ENCODE measurements at regions not wholly inside any gene's neighbourhood (a gene's known extent, or its start where the extent isn't known, plus 50 kb on each side); places are given as distances from the start of the nearest gene placed in this dataset.

DNA sequence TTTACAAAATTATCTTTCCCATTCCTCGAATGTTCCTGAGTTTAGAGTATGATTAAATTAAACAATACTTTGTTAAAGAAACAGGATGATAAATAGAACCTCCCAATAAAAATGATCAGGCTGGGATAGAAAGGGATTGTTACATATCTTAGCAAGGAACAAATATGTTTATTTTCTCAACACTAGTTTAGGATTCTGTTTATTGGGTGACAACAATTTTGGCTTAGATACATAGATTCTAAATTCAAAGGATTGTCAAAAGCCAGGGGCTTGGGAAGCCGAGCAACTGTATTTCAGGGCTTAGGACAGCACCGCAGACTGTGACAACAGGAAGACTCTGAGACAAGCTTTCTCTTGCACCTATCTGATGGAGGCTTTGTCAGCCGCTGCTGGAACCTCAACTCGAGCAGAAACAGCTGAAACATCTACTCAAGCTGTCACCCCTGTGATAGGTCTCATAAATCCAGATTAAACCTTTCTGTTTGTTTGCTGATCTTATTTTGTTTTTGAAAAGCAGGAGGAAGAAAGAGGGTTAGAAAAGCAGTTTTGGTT, 562.8 kb upstream of the ZFHX3 start:
- DNase-seq (no peak), ATAC-seq (ENCODE audit: poor library complexity) (no peak)
- intact Hi-C loops (cut with DNase I), result no loop called here

DNA sequence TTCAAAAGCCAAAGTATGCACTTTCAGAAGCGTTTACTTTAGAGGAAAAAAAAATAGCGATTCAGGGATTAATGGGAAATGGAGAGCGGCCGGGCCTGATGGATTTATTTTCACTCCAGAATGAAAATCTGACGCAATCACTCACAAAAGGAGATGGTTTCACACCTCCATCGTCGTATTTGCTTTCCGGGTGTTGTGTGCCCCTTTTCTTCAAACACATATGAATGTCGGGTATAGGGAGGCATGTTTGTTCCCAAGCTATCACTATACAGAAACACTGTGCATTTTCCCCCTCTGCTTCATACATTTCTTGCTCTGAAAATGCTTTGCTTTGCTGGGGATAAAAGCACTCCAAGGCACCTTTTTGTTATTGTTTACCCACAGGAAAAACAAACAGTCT, 562.2 kb upstream of the ZFHX3 start:
- intact Hi-C loops (cut with DNase I), result no loop called here
- ATAC-seq (ENCODE audit: poor library complexity) (no peak), DNase-seq (no peak)

DNA sequence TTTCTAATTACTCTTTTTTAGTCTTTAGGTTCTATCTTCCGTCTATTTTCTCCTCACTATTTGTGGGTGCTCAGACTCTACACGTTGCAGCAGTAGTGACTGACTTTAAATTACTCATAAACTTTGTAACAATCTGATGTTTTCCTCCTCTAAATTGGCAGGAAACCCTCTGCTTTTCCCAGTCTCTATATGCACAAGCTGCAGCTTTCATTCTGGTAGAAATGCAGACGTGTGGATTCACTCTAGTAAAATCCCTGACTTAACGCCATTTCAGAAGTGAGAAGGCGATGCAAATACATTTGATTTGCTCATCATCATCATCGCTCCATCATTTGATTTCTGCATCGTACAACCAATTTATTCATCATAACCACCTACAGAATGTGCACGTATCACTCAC, 561.0 kb upstream of the ZFHX3 start:
- ATAC-seq (ENCODE audit: poor library complexity) (no peak), DNase-seq (no peak)
- intact Hi-C loops (cut with DNase I), result no loop called here

DNA sequence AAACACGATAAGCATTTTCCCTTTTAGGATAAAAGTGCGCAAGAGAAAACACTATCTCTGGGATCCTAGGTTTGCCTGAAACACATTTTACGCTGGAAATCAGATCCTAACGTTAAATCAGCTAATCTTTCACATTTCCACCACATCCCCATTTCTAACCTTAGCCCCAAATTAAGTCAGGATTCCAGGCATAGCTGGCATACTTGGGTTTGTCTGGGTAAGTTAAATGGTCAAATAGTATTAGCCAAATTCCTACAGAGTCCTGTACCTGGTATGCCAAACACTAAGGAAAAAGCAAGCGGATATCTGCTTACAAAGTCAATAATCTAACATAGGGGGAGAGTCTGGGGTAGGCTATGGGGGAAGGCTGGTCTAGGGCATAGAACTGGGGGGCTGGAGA, 557.4 kb upstream of the ZFHX3 start:
- intact Hi-C loops (cut with DNase I), result no loop called here
- ATAC-seq (ENCODE audit: poor library complexity) (no peak), DNase-seq (no peak)

DNA sequence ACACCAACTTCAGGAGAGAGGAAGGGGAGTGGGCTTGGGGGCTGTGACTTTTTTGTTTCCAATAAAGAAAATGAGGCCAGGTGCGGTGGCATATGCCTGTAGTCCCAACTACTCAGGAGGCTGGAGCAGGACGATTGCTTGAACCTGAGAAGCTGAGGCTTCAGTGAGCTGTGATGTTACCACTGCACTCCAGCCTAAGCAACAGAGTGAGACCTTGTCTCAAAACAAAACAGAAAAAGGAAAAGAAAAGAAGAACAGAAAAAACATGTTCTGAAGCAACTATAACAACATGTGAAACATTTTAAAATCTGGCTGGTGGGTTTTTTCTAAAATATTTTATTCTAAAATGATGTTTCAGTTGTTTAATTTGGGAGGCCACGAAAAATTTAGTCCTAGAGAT, 554.0 kb upstream of the ZFHX3 start:
- DNase-seq, result no peak
- intact Hi-C loops (cut with DNase I), result no loop called here
- no peak for ATAC-seq (ENCODE audit: poor library complexity)

DNA sequence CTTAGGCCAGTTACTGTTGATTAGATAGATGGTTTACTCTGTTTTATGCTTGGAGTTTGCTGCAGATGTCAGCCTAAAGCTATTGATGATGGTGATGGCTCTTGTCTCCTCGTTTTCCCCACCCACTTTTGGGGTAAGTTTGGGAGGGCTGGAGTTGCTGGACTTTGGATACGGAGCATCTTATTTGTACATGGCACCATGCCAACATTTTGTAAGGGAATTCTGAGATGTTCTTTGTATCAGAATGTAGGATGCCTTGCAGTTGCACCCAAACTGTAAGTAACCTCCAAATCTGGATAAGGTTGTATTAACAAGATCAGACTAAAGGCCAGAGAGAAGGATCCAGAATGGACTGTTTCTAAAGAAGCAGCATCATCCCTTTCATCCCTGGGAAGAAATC, 551.9 kb upstream of the ZFHX3 start:
- intact Hi-C loops (cut with DNase I), result no loop called here
- ATAC-seq (ENCODE audit: poor library complexity), result no peak
- no peak for DNase-seq

DNA sequence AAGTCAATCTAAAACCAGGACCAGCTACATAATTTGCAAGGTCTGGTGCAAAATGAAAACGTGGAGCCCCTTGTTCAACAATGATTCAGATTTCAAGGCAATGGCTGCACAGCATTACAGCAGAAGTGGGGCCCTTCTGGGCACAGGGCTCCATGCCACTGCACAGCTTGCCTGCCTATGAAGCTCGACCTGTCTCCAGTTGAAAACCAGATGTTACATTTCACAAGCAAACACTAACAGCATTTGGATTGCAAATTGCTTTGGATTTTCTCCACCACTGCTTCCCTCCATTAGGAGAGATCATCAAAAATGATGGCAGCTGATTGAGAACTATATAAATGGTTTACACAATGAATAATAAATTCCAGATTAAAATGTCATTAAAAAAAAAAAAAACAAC, 551.4 kb upstream of the ZFHX3 start:
- intact Hi-C loops (cut with DNase I), result no loop called here
- DNase-seq, result no peak
- ATAC-seq (ENCODE audit: poor library complexity), result no peak

DNA sequence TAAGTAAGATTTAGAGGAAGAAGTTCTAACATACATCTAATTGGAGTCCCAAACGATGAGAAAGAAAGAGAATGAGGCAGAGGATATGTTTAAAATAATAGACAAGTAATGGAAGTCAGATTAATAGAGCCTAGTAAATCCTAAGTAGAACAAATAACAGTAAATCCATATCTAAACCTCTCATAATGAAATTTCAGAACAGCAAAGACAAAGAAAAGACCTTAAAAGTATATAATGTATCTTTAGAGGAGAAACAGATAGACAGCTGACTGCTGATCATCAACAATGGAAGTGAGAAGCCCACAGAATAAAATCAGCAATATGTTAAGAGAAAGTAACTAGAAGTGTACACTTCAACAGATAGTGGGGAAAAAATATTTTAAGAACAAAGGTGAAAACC, 536.2 kb upstream of the ZFHX3 start:
- DNase-seq (no peak), ATAC-seq (ENCODE audit: poor library complexity) (no peak)
- intact Hi-C loops (cut with DNase I), result no loop called here

DNA sequence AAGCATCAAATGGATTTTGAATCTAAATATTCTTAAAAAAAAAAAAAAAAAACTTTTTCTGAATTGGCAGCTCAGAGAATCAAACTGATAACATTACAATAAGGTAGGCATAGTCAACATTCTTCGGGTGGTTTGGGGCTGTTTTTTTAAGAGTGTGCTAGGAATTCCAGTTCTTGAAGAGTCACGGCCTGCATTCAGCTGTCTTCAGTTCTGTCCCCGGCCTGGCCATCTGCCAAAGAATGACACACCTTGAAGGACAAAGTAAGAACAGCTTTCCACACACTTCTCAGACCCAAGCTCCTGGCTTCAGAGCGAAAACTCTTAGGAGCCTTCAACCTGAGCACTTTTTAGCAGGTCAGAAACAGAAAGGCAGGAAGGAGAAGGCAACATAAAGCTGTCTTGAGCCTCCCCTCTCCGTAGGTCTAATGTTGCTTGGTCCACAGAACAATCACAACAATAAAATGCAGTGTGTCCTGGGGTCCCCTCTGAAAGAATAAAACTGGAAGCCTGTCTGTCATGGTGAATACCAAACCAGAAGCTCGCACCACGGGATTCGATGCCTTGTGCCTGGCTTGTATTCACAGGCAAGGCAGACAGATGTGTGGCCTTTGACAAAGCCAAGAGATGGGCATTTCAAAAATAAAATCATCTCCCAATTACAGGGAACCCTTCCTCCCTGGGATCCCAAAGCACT, 524.4 kb upstream of the ZFHX3 start:
- intact Hi-C loops (cut with DNase I), result no loop called here
- ATAC-seq (ENCODE audit: poor library complexity) (peak; percentile 46), DNase-seq (peak; percentile 68)

DNA sequence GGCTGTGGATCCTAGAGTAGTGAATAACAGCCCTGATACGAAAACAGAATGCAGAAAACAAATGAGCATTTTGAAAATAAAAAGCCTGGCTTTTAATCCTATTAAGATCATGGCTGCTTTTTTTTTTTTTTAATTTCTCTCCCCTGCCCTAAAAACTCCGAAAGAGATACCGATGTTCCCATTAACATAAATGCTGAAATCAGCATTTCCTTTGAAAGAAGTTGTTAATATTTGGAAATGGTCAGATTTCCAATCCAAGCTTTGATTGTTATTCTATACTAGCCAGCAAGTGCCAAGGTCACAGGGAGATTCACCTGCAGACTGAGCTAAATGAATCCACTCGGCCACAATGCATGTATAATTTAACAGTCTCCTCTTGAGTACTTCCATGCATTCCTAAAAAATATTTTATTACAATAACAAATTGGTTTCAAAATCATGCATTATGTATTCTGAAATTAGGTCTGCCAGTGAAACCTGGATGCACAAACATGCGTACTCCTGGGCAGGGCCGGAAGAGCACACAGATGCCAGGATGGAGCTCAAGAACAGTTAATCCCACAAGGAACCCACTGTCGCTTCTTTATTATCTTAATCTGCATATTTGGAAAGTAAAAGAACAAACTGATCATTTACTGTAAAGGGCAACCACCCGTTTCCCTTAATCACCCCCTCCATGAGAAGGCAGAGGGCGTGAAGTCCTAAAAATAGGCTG, 521.5 kb upstream of the ZFHX3 start:
- ATAC-seq (ENCODE audit: poor library complexity) (no peak), DNase-seq (no peak)
- intact Hi-C loops (cut with DNase I), result no loop called here

DNA sequence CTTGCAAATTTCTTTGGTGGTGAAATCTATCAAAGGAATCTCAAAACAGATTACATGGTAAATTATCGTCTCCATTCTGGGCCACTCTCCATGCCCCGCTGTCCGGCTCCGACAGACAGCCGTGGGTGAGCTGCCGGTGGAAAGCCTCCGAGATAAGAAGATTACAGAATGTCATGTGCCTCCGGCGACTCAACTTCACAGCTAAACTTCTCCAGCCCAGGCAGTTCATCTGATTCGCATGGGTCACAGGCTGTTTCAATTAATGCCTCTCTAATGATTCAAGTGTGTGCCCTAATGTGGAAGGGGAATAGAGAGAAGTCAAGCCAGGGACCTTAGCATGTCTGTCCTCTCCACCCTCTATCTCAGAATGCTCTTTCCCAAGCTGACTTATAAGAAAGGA, 520.8 kb upstream of the ZFHX3 start:
- intact Hi-C loops (cut with DNase I), result no loop called here
- no peak for DNase-seq
- no peak for ATAC-seq (ENCODE audit: poor library complexity)

DNA sequence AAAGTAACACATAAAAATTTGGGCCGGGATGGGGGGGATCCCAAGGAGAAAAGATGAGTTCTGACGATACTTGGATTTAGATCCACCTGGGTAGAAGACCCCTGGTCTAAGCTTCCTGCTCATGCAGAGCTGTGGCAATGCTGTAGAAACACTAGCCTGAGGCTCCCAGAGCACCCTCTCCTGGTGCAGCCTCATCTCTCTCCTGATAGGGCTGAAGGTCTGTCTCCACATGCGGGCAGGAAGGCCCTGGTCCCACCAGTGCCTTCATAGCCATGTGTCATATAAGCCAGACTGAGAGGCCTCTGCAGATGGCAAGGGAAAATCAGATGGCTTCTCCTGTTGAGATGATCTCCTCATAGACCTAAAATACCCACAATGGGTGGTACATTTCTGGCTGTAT, 518.0 kb upstream of the ZFHX3 start:
- DNase-seq (no peak), ATAC-seq (ENCODE audit: poor library complexity) (no peak)
- intact Hi-C loops (cut with DNase I), result no loop called here

DNA sequence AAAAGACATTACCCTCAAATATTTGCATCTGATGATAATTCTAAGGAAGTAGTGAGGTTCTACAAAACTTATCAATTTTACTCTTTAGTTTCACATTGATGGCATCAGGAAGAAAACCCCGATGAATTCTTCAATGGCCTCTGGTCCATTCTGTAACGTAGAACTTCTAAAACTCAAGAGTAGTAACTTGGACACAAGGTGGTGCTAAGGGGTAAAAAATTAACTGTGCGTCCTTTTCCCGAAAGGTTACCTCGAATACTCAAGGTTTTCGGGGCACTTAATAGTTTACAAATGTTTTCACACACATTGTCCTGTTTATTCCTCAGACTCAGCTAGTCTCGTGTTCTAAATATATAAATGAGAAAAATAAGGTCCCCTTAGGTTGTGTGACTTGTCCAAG, 517.3 kb upstream of the ZFHX3 start:
- no peak for DNase-seq
- intact Hi-C loops (cut with DNase I), result no loop called here
- ATAC-seq (ENCODE audit: poor library complexity), result no peak

DNA sequence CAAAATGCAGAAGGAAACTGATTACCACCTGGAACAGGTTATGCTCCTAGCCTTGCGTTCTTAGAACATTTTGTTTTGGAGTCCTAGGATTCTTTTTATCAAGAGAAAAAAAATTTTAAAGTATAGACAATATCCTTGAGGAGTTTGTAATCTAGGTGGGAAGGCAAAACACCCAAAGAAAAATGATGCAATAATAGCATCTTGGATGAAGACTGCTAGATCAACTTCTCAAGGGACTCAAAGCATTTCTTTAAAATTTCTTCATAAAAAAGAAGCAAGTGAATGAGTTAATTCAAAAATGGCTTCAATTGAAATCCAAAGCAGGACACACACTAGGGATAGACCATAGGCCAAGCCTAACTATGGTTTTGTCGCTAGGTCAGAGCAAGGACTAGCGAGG, 515.8 kb upstream of the ZFHX3 start:
- intact Hi-C loops (cut with DNase I), result no loop called here

DNA sequence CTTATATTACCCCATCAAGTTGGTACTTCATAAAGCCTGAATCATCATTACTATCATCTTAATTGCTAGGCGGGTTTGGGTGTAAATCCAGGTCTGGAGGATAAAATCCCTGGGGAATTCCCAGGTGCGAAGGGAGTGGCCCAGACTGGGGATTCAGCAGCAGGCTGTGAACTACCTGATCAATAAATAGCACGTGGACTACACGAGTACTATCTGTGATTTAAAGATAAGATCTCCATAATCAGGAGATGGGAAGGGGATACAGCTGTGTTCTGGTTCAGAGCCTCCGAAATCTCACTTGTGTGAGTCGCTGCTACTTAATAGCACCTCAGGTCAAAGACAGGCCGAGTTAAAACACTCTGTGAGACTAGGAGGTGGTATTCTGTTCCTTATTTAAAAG, 512.6 kb upstream of the ZFHX3 start:
- intact Hi-C loops (cut with DNase I), result no loop called here
- no peak for ATAC-seq (ENCODE audit: poor library complexity)
- DNase-seq, result no peak

More for the DNA sequence above, 515.8 kb upstream of the ZFHX3 start:
- ATAC-seq (ENCODE audit: poor library complexity) (no peak), DNase-seq (no peak)

DNA sequence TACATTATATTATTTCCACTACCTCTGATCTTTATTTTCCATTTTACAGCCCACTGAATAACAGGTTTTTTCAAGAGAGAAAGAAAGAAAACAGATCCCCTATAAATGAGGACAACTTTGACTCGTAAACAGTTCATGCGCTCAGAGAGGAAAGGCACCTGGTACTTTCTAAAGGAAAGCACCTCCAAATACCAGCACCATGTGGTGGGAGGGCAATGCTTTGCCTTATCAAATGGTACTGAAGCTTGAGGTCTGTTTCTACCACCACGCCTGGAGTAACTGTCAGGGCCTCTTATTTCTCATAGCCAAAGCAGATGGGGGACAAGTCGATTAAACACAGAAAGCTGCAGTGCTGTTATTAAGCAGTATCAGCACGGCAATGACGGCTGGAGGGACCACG, 510.3 kb upstream of the ZFHX3 start:
- ATAC-seq (ENCODE audit: poor library complexity), result no peak
- intact Hi-C loops (cut with DNase I), result no loop called here
- DNase-seq, result no peak

DNA sequence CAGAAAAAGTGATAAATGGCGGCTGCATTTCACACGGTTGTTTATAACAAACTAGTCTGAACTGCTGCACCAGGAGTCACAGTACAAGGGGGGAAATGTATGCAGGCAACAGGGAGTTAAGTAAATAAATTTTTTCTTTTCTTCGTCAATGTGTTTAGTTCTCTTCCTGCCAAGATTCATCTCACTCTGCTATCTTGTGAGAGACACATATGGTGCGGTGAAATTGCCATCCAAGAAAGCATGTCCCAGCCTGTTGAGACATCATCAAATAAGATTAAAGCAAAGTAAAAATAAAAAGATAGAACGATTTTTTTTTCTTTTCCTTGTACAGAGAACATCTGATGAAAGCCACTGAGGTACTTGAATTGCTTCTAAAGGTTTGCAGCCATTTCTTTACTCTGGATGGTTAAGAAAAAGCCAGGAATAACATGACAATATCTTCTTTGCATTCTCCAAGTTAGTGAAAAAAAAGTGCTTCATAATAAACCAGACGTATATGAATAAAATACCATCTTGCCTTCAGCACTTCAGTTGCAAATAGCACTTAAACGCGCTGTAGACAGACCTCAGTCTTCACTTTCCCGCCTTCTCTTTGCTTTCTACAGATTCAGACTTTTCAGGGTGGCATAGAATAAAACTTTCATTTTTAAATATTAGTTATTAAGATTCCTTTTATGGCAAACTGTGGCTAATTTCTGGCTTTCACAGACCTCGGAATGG, 506.2 kb upstream of the ZFHX3 start:
- ATAC-seq (ENCODE audit: poor library complexity), result no peak
- no peak for DNase-seq
- intact Hi-C loops (cut with DNase I), result no loop called here

DNA sequence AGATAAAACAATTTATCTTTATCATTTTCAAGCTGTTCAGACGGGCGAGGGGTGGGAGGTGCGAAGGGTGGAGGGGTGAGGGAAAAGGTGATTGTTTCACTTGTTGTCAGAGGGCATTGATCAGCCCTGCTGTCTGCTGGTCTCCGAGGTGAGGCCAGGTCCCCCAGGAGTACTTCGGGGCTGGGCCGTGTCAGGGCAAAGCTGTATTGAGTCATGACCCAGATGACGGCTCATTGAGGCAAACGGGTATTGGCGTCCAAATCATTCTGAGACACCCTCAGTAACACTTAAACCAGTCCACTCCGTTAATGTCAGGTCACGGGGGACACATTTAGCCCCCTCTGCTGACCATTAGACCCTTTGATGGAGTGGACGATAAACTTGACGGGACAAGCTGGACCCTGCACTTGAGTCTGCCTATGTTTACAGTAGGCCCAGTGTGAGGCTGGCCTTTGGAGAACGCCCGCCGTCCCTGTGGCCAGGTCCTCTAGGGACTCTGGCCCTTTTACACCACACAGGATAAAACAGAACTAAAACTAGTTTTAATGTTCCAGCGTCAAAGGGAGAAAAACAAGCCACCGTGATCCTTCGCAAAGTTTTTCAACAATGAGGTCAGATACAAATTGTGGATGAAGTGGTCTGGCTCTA, 502.2 kb upstream of the ZFHX3 start:
- DNase-seq, result no peak
- intact Hi-C loops (cut with DNase I), result no loop called here
- no peak for ATAC-seq (ENCODE audit: poor library complexity)

DNA sequence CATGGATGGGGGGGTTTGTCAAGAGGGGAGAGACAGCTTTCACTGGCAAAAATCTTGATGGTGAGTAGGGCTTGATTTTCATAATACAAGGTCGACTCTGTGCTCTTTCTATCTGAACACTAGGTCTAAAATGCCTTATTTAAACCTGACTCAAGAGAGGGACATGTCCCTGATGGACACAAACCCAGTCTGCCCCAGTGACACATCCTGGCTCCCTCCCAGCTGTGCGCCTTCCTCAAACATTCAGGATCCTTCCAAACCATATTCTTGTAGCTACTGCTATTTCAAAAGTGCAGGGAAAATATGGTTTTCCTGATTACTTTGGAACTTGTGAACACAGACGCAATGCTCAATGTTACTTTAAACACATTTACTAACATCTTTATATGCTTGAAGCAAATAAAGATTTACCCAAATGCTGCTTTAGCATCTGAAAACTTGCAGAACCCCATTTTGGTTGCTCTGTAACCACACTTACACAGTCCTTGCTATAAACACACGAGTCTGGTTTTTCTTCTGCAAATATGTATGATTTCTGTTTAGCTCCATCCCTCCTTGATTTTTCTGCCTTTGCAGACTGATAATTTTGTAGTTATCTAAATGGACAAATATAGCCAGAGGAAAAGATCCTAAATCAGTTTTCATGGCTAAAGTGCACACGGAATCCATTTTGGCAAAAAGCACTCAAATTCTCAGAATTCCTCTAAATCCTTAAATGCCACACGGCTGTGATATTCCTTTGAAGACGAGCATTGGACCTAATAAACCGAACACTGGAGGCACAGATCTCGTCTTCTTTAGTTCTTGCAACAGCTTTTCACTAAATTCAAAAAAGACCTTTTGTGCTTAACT, 499.9 kb upstream of the ZFHX3 start:
- DNase-seq (no peak), ATAC-seq (ENCODE audit: poor library complexity) (no peak)
- intact Hi-C loops (cut with DNase I), result no loop called here

Data from Right ventricle myocardium superior (tissue), 1 donor.